Astrocyte (in vitro differentiated cells and primary cell): ENCODE measurements at regions not wholly inside any gene's neighbourhood (a gene's known extent, or its start where the extent isn't known, plus 50 kb on each side); places are given as distances from the start of the nearest gene placed in this dataset.

ENCODE experiments used
- DNase-seq: peaks from one replicate; pipeline ENCODE4 v3.0.0-alpha.2; 2010; ENCODE audit warnings: low read depth
- FAIRE-seq: peaks from 2 replicates; lab custom pipeline; 2011; peaks lifted over from hg19 to GRCh38; lab: Jason Lieb, UNC
- H2AFZ ChIP-seq: 2 replicates; pipeline ENCODE4 v1.6.0; 2012; ENCODE audit warnings: low read depth, low read length, inconsistent platforms
- H3K27ac ChIP-seq: 2 replicates; pipeline ENCODE4 v1.5.1; 2011; ENCODE audit warnings: low read depth, low read length, inconsistent platforms
- H3K27me3 ChIP-seq: 2 replicates; pipeline ENCODE4 v1.6.0; 2011; ENCODE audit warnings: low read length, inconsistent platforms; ENCODE audit not compliant: insufficient read depth
- H3K36me3 ChIP-seq: 2 replicates; pipeline ENCODE4 v1.5.1; 2011; ENCODE audit warnings: low read length, inconsistent platforms; ENCODE audit not compliant: insufficient read depth
- H3K4me1 ChIP-seq: 2 replicates; pipeline ENCODE4 v1.5.1; 2011; ENCODE audit warnings: low read length, inconsistent platforms; ENCODE audit not compliant: insufficient read depth
- H3K4me2 ChIP-seq: 2 replicates; pipeline ENCODE4 v1.6.0; 2012; ENCODE audit warnings: low read length, inconsistent platforms
- H3K4me3 ChIP-seq: 2 replicates; pipeline ENCODE4 v1.5.1; 2011; ENCODE audit warnings: low read depth, mild to moderate bottlenecking, low read length, inconsistent platforms; ENCODE audit not compliant: insufficient read depth
- H3K79me2 ChIP-seq: 2 replicates; pipeline ENCODE4 v1.6.0; 2012; ENCODE audit warnings: mild to moderate bottlenecking, low read length, inconsistent platforms; ENCODE audit not compliant: insufficient read depth
- H3K9ac ChIP-seq: 2 replicates; pipeline ENCODE4 v1.6.0; 2012; ENCODE audit warnings: mild to moderate bottlenecking, low read length, inconsistent platforms
- H3K9me3 ChIP-seq: 2 replicates; pipeline ENCODE4 v1.5.1; 2012; ENCODE audit warnings: low read depth, mild to moderate bottlenecking, low read length, inconsistent platforms; ENCODE audit not compliant: insufficient read depth
- H4K20me1 ChIP-seq: 2 replicates; pipeline ENCODE4 v1.6.0; 2012; ENCODE audit warnings: low read length, inconsistent platforms; ENCODE audit not compliant: insufficient read depth
- H3K27ac Mint-ChIP-seq: one replicate; pipeline ENCODE4 v1.8.0; 2021; ENCODE audit warnings: mild to moderate bottlenecking, mixed read lengths; ENCODE audit not compliant: unreplicated experiment
- H3K27me3 Mint-ChIP-seq: one replicate; pipeline ENCODE4 v1.8.0; 2021; ENCODE audit warnings: low read depth, mixed read lengths; ENCODE audit not compliant: unreplicated experiment
- H3K36me3 Mint-ChIP-seq: one replicate; pipeline ENCODE4 v1.8.0; 2021; ENCODE audit warnings: low read depth, mixed read lengths; ENCODE audit not compliant: unreplicated experiment
- H3K4me1 Mint-ChIP-seq: one replicate; pipeline ENCODE4 v1.8.0; 2021; ENCODE audit warnings: low read depth, mixed read lengths; ENCODE audit not compliant: unreplicated experiment
- H3K4me3 Mint-ChIP-seq: one replicate; pipeline ENCODE4 v1.8.0; 2021; ENCODE audit warnings: mild to moderate bottlenecking, moderate library complexity, mixed read lengths; ENCODE audit not compliant: unreplicated experiment
- H3K9me3 Mint-ChIP-seq: one replicate; pipeline ENCODE4 v1.8.0; 2021; ENCODE audit warnings: mild to moderate bottlenecking, mixed read lengths; ENCODE audit not compliant: unreplicated experiment
- EZH2 ChIP-seq: IDR thresholded peaks from 2 replicates; pipeline ENCODE4 v1.6.1; 2012; ENCODE audit warnings: mild to moderate bottlenecking, low read length, inconsistent platforms; ENCODE audit not compliant: insufficient read depth
- TF ChIP-seq, protein P1 (sequence below): IDR thresholded peaks from 2 replicates; pipeline ENCODE4 v1.5.1; 2011; ENCODE audit warnings: low read depth, mild to moderate bottlenecking, inconsistent platforms, low read length, moderate library complexity; ENCODE audit not compliant: insufficient read depth

DNA sequence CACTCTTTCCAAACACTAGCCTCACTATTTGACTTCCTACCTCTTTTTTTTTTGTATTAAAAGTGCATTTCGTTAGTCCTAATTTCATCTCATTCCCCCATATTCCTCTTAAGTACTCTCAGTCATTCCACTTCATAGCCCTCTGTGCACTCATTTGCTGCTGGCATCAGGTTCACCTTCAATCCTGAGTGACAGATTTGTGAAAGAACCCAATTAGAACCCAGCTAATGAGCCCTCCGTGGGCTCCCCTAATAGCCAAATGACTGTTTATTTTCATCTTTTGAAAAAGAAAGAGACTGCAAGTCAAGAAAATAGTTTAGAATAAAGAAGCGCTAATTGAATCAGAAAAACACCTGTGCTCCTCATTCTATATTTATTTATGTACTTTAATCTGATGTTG lies 512.1 kb upstream of the LRATD1 start:
- H3K4me2 ChIP-seq: no peak overlapping the region
- H3K27ac ChIP-seq: no peak overlapping the region
- H3K9me3 ChIP-seq: no peaks in the 10 kb centered on the region
- H3K4me1 ChIP-seq: no peaks in the 10 kb centered on the region
- H3K27me3 Mint-ChIP-seq: no peaks in the 10 kb centered on the region
- no peaks in the 10 kb centered on the region for H3K36me3 ChIP-seq
- TF ChIP-seq EZH2: no peak
- TF ChIP-seq, protein P1, sequence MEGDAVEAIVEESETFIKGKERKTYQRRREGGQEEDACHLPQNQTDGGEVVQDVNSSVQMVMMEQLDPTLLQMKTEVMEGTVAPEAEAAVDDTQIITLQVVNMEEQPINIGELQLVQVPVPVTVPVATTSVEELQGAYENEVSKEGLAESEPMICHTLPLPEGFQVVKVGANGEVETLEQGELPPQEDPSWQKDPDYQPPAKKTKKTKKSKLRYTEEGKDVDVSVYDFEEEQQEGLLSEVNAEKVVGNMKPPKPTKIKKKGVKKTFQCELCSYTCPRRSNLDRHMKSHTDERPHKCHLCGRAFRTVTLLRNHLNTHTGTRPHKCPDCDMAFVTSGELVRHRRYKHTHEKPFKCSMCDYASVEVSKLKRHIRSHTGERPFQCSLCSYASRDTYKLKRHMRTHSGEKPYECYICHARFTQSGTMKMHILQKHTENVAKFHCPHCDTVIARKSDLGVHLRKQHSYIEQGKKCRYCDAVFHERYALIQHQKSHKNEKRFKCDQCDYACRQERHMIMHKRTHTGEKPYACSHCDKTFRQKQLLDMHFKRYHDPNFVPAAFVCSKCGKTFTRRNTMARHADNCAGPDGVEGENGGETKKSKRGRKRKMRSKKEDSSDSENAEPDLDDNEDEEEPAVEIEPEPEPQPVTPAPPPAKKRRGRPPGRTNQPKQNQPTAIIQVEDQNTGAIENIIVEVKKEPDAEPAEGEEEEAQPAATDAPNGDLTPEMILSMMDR: no peak
- no peak for FAIRE-seq
- no peak overlapping the region for H3K4me3 Mint-ChIP-seq
- no peak for DNase-seq
- H3K4me3 ChIP-seq: no peak overlapping the region
- no peaks in the 10 kb centered on the region for H3K36me3 Mint-ChIP-seq
- H3K27me3 ChIP-seq: no peaks in the 10 kb centered on the region
- H3K4me1 Mint-ChIP-seq: no peaks in the 10 kb centered on the region
- no peaks in the 10 kb centered on the region for H3K79me2 ChIP-seq
- no peaks in the 10 kb centered on the region for H4K20me1 ChIP-seq
- H3K27ac Mint-ChIP-seq: no peak overlapping the region
- H3K9ac ChIP-seq: no peak overlapping the region
- no peaks in the 10 kb centered on the region for H3K9me3 Mint-ChIP-seq
- no peak overlapping the region for H2AFZ ChIP-seq

DNA sequence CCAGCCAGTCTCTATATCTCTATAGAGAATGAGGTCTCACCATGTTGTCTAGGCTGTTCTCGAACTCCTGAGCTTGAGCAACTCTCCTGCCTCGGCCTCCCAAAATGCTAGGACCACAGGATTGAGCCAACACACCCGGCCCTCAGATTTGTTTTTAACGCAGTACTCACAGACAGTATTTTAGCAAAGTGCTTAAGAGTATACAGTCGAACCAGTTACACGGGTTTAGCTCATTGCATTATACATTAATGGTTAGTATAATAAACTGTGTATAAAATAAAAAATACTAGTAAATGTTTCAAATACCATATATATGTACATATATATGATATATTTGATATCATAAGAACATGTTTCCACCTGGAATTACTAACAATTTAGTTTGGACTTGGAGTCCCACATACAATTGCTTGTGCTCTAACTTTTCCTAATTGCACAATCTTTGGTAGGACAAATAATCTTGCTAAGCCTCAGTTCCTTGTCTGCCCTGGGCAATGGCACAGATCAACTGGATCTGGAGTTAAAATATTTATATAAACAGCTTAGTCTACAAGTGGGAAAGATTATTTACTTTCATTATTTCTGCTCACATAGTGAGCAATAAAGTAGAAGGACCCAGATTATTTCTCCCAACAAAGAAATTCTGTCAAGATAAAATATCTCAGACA lies 508.9 kb upstream of the LRATD1 start:
- FAIRE-seq (no peak), DNase-seq (no peak)
- H4K20me1 ChIP-seq: no peaks in the 10 kb centered on the region
- Mint-ChIP-seq H3K9me3 (no peaks in the 10 kb centered on the region), H3K4me1 (no peaks in the 10 kb centered on the region), H3K4me3 (no peak overlapping the region), H3K27me3 (no peaks in the 10 kb centered on the region), H3K27ac (no peak overlapping the region), H3K36me3 (no peaks in the 10 kb centered on the region)
- H3K4me2 ChIP-seq: no peak overlapping the region
- H3K9ac ChIP-seq: no peak overlapping the region
- no peaks in the 10 kb centered on the region for H3K36me3 ChIP-seq
- H3K79me2 ChIP-seq: no peaks in the 10 kb centered on the region
- no peak overlapping the region for H3K27ac ChIP-seq
- H3K4me3 ChIP-seq: no peak overlapping the region
- no peaks in the 10 kb centered on the region for H3K9me3 ChIP-seq
- H2AFZ ChIP-seq: no peak overlapping the region
- TF ChIP-seq, protein P1: no peak
- no peak for TF ChIP-seq EZH2
- no peaks in the 10 kb centered on the region for H3K4me1 ChIP-seq
- no peaks in the 10 kb centered on the region for H3K27me3 ChIP-seq

DNA sequence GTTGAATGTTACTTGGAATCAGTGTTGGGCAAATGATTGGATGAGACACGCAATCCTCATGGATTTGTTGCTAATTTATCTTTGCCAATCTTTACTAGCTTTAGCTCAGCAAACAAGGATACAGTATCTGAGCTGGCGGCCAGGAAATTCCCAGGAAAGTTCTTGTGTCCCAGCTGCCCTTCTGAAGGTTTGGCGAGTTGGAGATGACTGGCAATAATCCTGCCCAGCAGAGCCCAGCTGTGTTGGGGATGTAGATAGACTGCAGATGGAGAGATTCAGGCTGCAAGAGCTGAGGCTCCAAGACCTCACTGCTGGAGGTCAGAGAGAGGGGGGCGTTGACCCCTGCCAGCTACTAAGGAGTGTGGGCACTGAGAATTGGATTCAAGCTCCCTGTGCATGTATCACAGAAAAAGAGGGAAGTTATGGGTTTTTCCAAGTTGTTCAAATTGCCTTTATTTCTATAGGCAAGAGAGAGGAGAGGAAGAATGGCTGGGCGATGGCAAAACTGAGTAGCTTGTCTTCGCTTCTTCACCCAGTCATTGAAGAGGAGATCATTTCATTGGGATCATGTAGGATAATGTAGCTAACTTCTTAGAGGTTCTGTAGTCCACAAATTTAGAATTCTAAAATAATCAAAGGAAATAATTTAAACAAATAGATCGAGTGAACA lies 506.8 kb upstream of the LRATD1 start:
- Histone ChIP-seq H2AFZ (no peak overlapping the region), H3K4me3 (no peak overlapping the region), H3K9me3 (no peaks in the 10 kb centered on the region), H4K20me1 (no peaks in the 10 kb centered on the region), H3K36me3 (no peaks in the 10 kb centered on the region), H3K4me1 (no peaks in the 10 kb centered on the region), H3K79me2 (no peaks in the 10 kb centered on the region), H3K27me3 (no peaks in the 10 kb centered on the region), H3K27ac (no peak overlapping the region), H3K9ac (no peak overlapping the region), H3K4me2 (no peak overlapping the region)
- Mint-ChIP-seq H3K4me1 (peaks cover 4% of the 10 kb centered on the region), H3K27me3 (no peaks in the 10 kb centered on the region), H3K36me3 (no peaks in the 10 kb centered on the region), H3K27ac (no peak overlapping the region), H3K4me3 (no peak overlapping the region), H3K9me3 (no peaks in the 10 kb centered on the region)
- no peak for DNase-seq
- no peak for TF ChIP-seq EZH2
- TF ChIP-seq, protein P1: no peak
- FAIRE-seq: no peak
